ENCODE measurements at regions not wholly inside any gene's neighbourhood (a gene's known extent, or its start where the extent isn't known, plus 50 kb on each side); places are given as distances from the start of the nearest gene placed in this dataset.

DNA sequence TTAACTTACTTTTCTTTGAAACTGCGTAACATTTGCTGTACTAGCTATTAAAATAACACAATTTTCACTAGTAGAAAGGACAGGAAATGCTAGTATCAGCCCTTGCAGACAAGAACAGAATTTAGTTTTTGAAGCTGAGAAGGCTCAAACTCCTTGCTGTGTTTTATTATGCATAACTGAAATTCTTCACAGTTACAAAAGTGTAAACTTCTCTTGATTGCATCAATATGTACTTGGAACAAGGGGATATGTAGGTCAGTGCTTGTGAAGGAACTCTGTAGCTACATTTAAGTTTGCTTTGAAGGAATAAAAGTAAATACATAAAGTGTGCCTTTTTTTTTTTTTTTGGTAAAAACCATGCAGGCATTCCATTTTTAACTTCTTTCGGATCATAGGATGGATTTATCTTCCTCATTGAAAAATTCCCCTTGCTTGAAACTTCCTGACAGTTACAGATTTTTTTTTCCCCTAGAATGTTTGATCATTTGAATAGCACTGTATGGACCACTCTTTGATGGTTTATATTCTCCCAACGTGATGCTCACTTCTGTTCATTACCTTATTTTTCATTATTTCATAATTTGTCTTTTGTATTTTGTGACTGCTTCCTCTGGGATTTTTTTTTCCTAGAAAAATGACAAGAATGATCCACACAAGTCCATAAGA lies 94.9 kb upstream of the DAB2 start:
- Histone ChIP-seq H3K27me3 (replicated peaks in 2 of 5; ENCODE audit: control insufficient read depth in 4 of 5, insufficient read depth in 5 of 5, low read length in 4 of 5) (no peaks in the 10 kb centered on the region), H3K27ac (ENCODE audit: insufficient read depth in 1 of 2, low read depth in 1 of 2, low read length in 2 of 2, poor library complexity in 1 of 2, severe bottlenecking in 2 of 2) (no peak overlapping the region), H3K9me3 (ENCODE audit: control extremely low read depth in 1 of 5, control insufficient read depth in 4 of 5, insufficient read depth in 2 of 5, low read depth in 1 of 5, low read length in 4 of 5) (peaks cover 0 to 3% (median 0%) of the 10 kb centered on the region in 5 experiments), H3K4me1 (ENCODE audit: control extremely low read depth in 1 of 4, control insufficient read depth in 4 of 4, insufficient read depth in 4 of 4, low read length in 3 of 4) (peaks cover 0 to 13% (median 3%) of the 10 kb centered on the region in 4 experiments), H3K36me3 (ENCODE audit: control insufficient read depth in 4 of 4, insufficient read depth in 4 of 4, low read length in 3 of 4) (no peaks in the 10 kb centered on the region), H3K4me3 (ENCODE audit: control insufficient read depth in 1 of 7, extremely low read depth in 1 of 7, insufficient read depth in 4 of 7, low read depth in 2 of 7, low read length in 6 of 7) (no peak overlapping the region)
- WGBS (ENCODE audit: insufficient coverage): no CpG with 5 or more reads among the region's 3 CpGs
- ChIA-PET POLR2A (no interaction called here), CTCF (interaction anchor here (0.6 to 1.0 kb wide), 3 partner anchors 17 to 1116 kb away, joined by 3 read pairs; no protein-coding TSS in a partner anchor)
- no peak for DNase-seq

- ChIA-PET CTCF (interaction anchor here (0.6 to 1.0 kb wide), 3 partner anchors 16 to 1115 kb away, joined by 3 read pairs; no protein-coding TSS in a partner anchor), POLR2A (no interaction called here)
- no peak for DNase-seq
- H3K9me3 ChIP-seq (ENCODE audit: control extremely low read depth in 1 of 5, control insufficient read depth in 4 of 5, insufficient read depth in 2 of 5, low read depth in 1 of 5, low read length in 4 of 5): peaks cover 0 to 3% (median 0%) of the 10 kb centered on the region in 5 experiments
- no peaks in the 10 kb centered on the region for H3K27me3 ChIP-seq (replicated peaks in 2 of 5; ENCODE audit: control insufficient read depth in 4 of 5, insufficient read depth in 5 of 5, low read length in 4 of 5)
- H3K4me3 ChIP-seq (ENCODE audit: control insufficient read depth in 1 of 7, extremely low read depth in 1 of 7, insufficient read depth in 4 of 7, low read depth in 2 of 7, low read length in 6 of 7): no peak overlapping the region
- H3K4me1 ChIP-seq (ENCODE audit: control extremely low read depth in 1 of 4, control insufficient read depth in 4 of 4, insufficient read depth in 4 of 4, low read length in 3 of 4): peaks cover 0 to 13% (median 3%) of the 10 kb centered on the region in 4 experiments
- H3K27ac ChIP-seq (ENCODE audit: insufficient read depth in 1 of 2, low read depth in 1 of 2, low read length in 2 of 2, poor library complexity in 1 of 2, severe bottlenecking in 2 of 2): no peak overlapping the region
- H3K36me3 ChIP-seq (ENCODE audit: control insufficient read depth in 4 of 4, insufficient read depth in 4 of 4, low read length in 3 of 4): no peaks in the 10 kb centered on the region
These were observed 94.3 kb upstream of the DAB2 start for GRCh38 chr5:39519079-39519478.

- Histone ChIP-seq H3K27ac (ENCODE audit: insufficient read depth in 1 of 2, low read depth in 1 of 2, low read length in 2 of 2, poor library complexity in 1 of 2, severe bottlenecking in 2 of 2) (no peak overlapping the region), H3K4me3 (ENCODE audit: control insufficient read depth in 1 of 7, extremely low read depth in 1 of 7, insufficient read depth in 4 of 7, low read depth in 2 of 7, low read length in 6 of 7) (no peak overlapping the region), H3K4me1 (ENCODE audit: control extremely low read depth in 1 of 4, control insufficient read depth in 4 of 4, insufficient read depth in 4 of 4, low read length in 3 of 4) (peaks cover 0 to 13% (median 3%) of the 10 kb centered on the region in 4 experiments), H3K36me3 (ENCODE audit: control insufficient read depth in 4 of 4, insufficient read depth in 4 of 4, low read length in 3 of 4) (no peaks in the 10 kb centered on the region), H3K27me3 (replicated peaks in 2 of 5; ENCODE audit: control insufficient read depth in 4 of 5, insufficient read depth in 5 of 5, low read length in 4 of 5) (no peaks in the 10 kb centered on the region), H3K9me3 (ENCODE audit: control extremely low read depth in 1 of 5, control insufficient read depth in 4 of 5, insufficient read depth in 2 of 5, low read depth in 1 of 5, low read length in 4 of 5) (peaks cover 0 to 3% (median 0%) of the 10 kb centered on the region in 5 experiments)
- ChIA-PET CTCF (interaction anchor here (1.0 kb wide), 1 partner anchor 16 kb away, joined by 3 read pairs; no protein-coding TSS in a partner anchor), POLR2A (no interaction called here)
- no peak for DNase-seq
- 90% methylated on average over 2 of the region's 3 CpGs for WGBS (ENCODE audit: insufficient coverage)
These were observed 93.7 kb upstream of the DAB2 start for GRCh38 chr5:39518516-39518915.

GRCh38 chr5:39517800-39518199 lies 93.0 kb upstream of the DAB2 start:
- Histone ChIP-seq H3K4me3 (ENCODE audit: control insufficient read depth in 1 of 7, extremely low read depth in 1 of 7, insufficient read depth in 4 of 7, low read depth in 2 of 7, low read length in 6 of 7) (no peak overlapping the region), H3K4me1 (ENCODE audit: control extremely low read depth in 1 of 4, control insufficient read depth in 4 of 4, insufficient read depth in 4 of 4, low read length in 3 of 4) (peaks cover 0 to 13% (median 3%) of the 10 kb centered on the region in 4 experiments), H3K36me3 (ENCODE audit: control insufficient read depth in 4 of 4, insufficient read depth in 4 of 4, low read length in 3 of 4) (no peaks in the 10 kb centered on the region), H3K27me3 (replicated peaks in 2 of 5; ENCODE audit: control insufficient read depth in 4 of 5, insufficient read depth in 5 of 5, low read length in 4 of 5) (no peaks in the 10 kb centered on the region), H3K9me3 (ENCODE audit: control extremely low read depth in 1 of 5, control insufficient read depth in 4 of 5, insufficient read depth in 2 of 5, low read depth in 1 of 5, low read length in 4 of 5) (peaks cover 0 to 3% (median 0%) of the 10 kb centered on the region in 5 experiments), H3K27ac (ENCODE audit: insufficient read depth in 1 of 2, low read depth in 1 of 2, low read length in 2 of 2, poor library complexity in 1 of 2, severe bottlenecking in 2 of 2) (no peak overlapping the region)
- DNase-seq: no peak
- ChIA-PET CTCF (no interaction called here), POLR2A (no interaction called here)

DNA sequence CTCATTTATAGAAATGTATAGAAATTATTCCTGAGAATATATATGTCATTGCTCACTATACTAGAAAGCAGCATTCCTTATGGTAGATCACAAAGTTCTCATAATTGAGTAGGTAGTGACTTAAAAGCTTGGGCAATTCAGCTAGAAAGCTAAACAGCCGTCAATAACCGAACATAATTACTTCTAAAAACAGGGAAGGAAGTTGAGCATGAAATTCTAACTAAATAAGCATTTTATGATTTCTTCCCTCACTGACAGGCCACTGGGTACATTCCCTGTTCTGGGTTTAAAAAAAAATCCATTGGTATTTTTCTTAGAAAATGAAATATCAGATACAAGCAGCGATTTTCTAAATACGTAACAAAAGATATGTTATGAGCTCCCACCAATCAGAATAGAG lies 91.1 kb upstream of the DAB2 start:
- DNase-seq: no peak
- Histone ChIP-seq H3K36me3 (ENCODE audit: control insufficient read depth in 4 of 4, insufficient read depth in 4 of 4, low read length in 3 of 4) (no peaks in the 10 kb centered on the region), H3K4me1 (ENCODE audit: control extremely low read depth in 1 of 4, control insufficient read depth in 4 of 4, insufficient read depth in 4 of 4, low read length in 3 of 4) (peaks cover 0 to 13% (median 3%) of the 10 kb centered on the region in 4 experiments), H3K27me3 (replicated peaks in 2 of 5; ENCODE audit: control insufficient read depth in 4 of 5, insufficient read depth in 5 of 5, low read length in 4 of 5) (no peaks in the 10 kb centered on the region), H3K4me3 (ENCODE audit: control insufficient read depth in 1 of 7, extremely low read depth in 1 of 7, insufficient read depth in 4 of 7, low read depth in 2 of 7, low read length in 6 of 7) (no peak overlapping the region), H3K27ac (ENCODE audit: insufficient read depth in 1 of 2, low read depth in 1 of 2, low read length in 2 of 2, poor library complexity in 1 of 2, severe bottlenecking in 2 of 2) (no peak overlapping the region), H3K9me3 (ENCODE audit: control extremely low read depth in 1 of 5, control insufficient read depth in 4 of 5, insufficient read depth in 2 of 5, low read depth in 1 of 5, low read length in 4 of 5) (no peaks in the 10 kb centered on the region)
- no CpG with 5 or more reads among the region's 4 CpGs for WGBS (ENCODE audit: insufficient coverage)
- POLR2A ChIA-PET: no interaction called here
- CTCF ChIA-PET: interaction anchor here (1.3 to 1.8 kb wide), 2 partner anchors 10 to 19 kb away, joined by 4 to 5 read pairs; no protein-coding TSS in a partner anchor

DNA sequence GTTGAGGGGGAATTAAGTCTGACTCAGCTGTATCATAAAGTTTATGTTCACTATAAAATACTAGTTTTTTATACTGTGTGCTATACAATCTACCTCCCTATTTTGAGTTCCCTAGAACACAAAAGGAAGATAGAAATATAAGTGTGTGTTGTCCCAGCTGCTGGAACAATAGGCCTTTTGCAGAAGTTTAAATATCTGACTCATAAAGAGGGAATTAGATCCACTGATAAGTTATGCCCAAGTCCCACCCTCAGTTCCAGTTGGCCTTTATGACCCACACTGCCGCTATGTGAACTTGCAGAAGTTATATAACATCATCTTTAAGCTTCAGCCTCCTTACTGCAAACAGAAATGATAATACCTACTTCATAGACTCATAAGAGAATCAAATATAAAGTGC lies 88.5 kb upstream of the DAB2 start:
- Histone ChIP-seq H3K4me3 (ENCODE audit: control insufficient read depth in 1 of 7, extremely low read depth in 1 of 7, insufficient read depth in 4 of 7, low read depth in 2 of 7, low read length in 6 of 7) (no peak overlapping the region), H3K36me3 (ENCODE audit: control insufficient read depth in 4 of 4, insufficient read depth in 4 of 4, low read length in 3 of 4) (no peaks in the 10 kb centered on the region), H3K27ac (ENCODE audit: insufficient read depth in 1 of 2, low read depth in 1 of 2, low read length in 2 of 2, poor library complexity in 1 of 2, severe bottlenecking in 2 of 2) (no peak overlapping the region), H3K27me3 (replicated peaks in 2 of 5; ENCODE audit: control insufficient read depth in 4 of 5, insufficient read depth in 5 of 5, low read length in 4 of 5) (no peaks in the 10 kb centered on the region), H3K4me1 (ENCODE audit: control extremely low read depth in 1 of 4, control insufficient read depth in 4 of 4, insufficient read depth in 4 of 4, low read length in 3 of 4) (peaks cover 0 to 3% (median 1%) of the 10 kb centered on the region in 4 experiments), H3K9me3 (ENCODE audit: control extremely low read depth in 1 of 5, control insufficient read depth in 4 of 5, insufficient read depth in 2 of 5, low read depth in 1 of 5, low read length in 4 of 5) (no peaks in the 10 kb centered on the region)
- 100% methylated on average over 1 of the region's 1 CpG for whole genome bisulfite sequencing (ENCODE audit: insufficient coverage)
- DNase-seq: no peak
- CTCF ChIA-PET: interaction anchor here (1.3 to 1.9 kb wide), 3 partner anchors 12 to 136 kb away, joined by 3 to 8 read pairs (median 5); no protein-coding TSS in a partner anchor
- POLR2A ChIA-PET: no interaction called here

DNA sequence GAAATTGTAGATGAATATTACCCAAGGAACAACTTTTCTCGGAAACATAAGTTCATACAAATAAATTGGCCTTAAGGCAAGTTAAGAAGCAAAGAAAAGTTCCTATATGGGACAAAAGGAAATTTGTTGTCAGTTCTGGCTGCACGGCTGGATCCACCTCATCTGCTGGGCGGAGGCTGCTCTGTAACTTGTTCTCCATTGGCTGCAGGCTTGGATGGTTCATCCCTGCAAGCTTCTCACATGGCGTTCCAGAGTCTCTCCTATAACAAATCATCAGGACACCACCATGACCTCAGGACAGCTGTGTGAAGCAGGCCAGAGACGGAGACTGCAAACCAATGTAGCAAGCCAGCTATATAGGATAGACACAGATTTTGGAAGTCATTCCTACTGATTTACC lies 81.4 kb upstream of the DAB2 start:
- no peak overlapping the region for H3K4me3 ChIP-seq (ENCODE audit: control insufficient read depth in 1 of 7, extremely low read depth in 1 of 7, insufficient read depth in 4 of 7, low read depth in 2 of 7, low read length in 6 of 7)
- no peak for DNase-seq
- H3K4me1 ChIP-seq (ENCODE audit: control extremely low read depth in 1 of 4, control insufficient read depth in 4 of 4, insufficient read depth in 4 of 4, low read length in 3 of 4): peaks cover 0 to 8% (median 1%) of the 10 kb centered on the region in 4 experiments
- H3K9me3 ChIP-seq (ENCODE audit: control extremely low read depth in 1 of 5, control insufficient read depth in 4 of 5, insufficient read depth in 2 of 5, low read depth in 1 of 5, low read length in 4 of 5): no peaks in the 10 kb centered on the region
- H3K27ac ChIP-seq (ENCODE audit: insufficient read depth in 1 of 2, low read depth in 1 of 2, low read length in 2 of 2, poor library complexity in 1 of 2, severe bottlenecking in 2 of 2): no peak overlapping the region
- 89% methylated on average over 3 of the region's 5 CpGs for WGBS (ENCODE audit: insufficient coverage)
- ChIA-PET CTCF (no interaction called here), POLR2A (no interaction called here)
- H3K27me3 ChIP-seq (replicated peaks in 2 of 5; ENCODE audit: control insufficient read depth in 4 of 5, insufficient read depth in 5 of 5, low read length in 4 of 5): no peaks in the 10 kb centered on the region
- H3K36me3 ChIP-seq (ENCODE audit: control insufficient read depth in 4 of 4, insufficient read depth in 4 of 4, low read length in 3 of 4): no peaks in the 10 kb centered on the region

All from common myeloid progenitor, CD34-positive (primary cell).